NB4 (cell line): ENCODE measurements at regions not wholly inside any gene's neighbourhood (a gene's known extent, or its start where the extent isn't known, plus 50 kb on each side); places are given as distances from the start of the nearest gene placed in this dataset.

Experiments
- DNase-seq: peaks from one replicate; pipeline ENCODE4 v3.0.0; 2010; ENCODE audit warnings: low read depth
- H3K4me3 ChIP-seq: one replicate; pipeline ENCODE4 v1.5.1; 2011; ENCODE audit warnings: mild to moderate bottlenecking, low read depth, low read length, moderate library complexity
- MYC ChIP-seq: IDR thresholded peaks from 2 replicates; pipeline ENCODE4 v1.6.1; 2011; ENCODE audit warnings: low read depth, low read length
- POLR2A ChIP-seq: IDR thresholded peaks from 2 replicates; pipeline ENCODE4 v1.6.1; 2011; ENCODE audit warnings: mild to moderate bottlenecking; ENCODE audit not compliant: insufficient read length; ENCODE audit errors: extremely low read depth
- TF ChIP-seq, protein P1 (sequence below): IDR thresholded peaks from one replicate; pipeline ENCODE4 v1.5.1; 2012; ENCODE audit warnings: low read depth, low read length
- TF ChIP-seq, protein P2 (sequence below): IDR thresholded peaks from 2 replicates; pipeline ENCODE4 v1.6.1; 2011; ENCODE audit warnings: low read depth, low read length

DNA sequence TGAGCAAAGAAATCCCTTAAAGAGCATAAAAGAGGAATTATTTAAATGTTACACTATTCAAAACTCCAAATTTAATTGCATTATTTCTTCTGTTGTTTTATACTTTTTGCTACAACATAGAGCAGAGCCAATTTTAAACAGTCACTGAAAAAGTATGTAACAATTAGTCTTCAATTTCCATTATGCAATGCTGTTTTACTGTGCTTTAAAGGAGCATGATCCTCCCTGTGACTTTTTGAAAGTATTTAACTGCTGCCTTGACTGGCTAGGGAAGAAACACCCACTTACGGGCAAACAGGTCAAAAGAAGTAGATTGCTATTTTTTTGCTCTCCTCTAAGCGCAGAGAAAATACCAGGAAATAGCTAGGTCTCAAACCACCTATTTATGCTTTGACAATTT lies 217.4 kb upstream of the GCFC2 start:
- H3K4me3 ChIP-seq: no peak overlapping the region
- no peak for TF ChIP-seq MYC
- TF ChIP-seq, protein P1, sequence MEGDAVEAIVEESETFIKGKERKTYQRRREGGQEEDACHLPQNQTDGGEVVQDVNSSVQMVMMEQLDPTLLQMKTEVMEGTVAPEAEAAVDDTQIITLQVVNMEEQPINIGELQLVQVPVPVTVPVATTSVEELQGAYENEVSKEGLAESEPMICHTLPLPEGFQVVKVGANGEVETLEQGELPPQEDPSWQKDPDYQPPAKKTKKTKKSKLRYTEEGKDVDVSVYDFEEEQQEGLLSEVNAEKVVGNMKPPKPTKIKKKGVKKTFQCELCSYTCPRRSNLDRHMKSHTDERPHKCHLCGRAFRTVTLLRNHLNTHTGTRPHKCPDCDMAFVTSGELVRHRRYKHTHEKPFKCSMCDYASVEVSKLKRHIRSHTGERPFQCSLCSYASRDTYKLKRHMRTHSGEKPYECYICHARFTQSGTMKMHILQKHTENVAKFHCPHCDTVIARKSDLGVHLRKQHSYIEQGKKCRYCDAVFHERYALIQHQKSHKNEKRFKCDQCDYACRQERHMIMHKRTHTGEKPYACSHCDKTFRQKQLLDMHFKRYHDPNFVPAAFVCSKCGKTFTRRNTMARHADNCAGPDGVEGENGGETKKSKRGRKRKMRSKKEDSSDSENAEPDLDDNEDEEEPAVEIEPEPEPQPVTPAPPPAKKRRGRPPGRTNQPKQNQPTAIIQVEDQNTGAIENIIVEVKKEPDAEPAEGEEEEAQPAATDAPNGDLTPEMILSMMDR: no peak
- no peak for TF ChIP-seq POLR2A
- TF ChIP-seq, protein P2, sequence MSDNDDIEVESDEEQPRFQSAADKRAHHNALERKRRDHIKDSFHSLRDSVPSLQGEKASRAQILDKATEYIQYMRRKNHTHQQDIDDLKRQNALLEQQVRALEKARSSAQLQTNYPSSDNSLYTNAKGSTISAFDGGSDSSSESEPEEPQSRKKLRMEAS: no peak
- DNase-seq: no peak

DNA sequence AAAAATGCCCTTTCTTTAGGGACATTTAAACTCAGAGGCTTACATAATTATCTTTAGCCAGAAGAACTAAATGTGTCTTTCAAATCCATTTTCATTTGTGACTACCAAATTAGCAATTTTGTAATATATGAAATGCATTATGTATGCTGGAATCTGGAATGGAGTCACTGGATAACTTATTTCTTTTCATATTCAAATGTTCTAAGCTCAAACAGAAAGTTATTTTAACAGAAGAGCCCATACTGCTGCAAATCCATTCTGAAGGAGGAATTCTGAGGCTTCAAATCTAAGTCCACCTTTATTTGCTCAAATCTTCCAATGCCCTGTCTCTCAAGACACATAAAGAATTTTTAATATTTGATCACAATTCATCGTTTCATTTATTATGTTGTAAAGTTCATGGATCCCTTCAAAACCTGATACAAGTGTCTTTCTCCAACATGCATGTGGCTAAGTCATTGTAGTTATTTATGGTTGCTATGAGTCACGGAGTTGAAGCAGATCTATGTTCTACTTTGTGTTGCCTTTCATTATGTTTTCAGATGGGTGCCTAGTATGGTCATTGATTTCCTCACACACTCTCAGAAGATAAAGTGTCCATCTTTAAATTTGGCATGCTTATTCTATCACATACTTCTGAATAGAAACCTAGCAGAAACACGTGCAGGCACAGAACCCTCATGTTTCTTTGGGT lies 214.8 kb upstream of the GCFC2 start:
- DNase-seq: no peak
- no peak overlapping the region for H3K4me3 ChIP-seq
- TF ChIP-seq, protein P2: no peak
- TF ChIP-seq, protein P1: no peak
- TF ChIP-seq POLR2A (no peak), MYC (no peak)

DNA sequence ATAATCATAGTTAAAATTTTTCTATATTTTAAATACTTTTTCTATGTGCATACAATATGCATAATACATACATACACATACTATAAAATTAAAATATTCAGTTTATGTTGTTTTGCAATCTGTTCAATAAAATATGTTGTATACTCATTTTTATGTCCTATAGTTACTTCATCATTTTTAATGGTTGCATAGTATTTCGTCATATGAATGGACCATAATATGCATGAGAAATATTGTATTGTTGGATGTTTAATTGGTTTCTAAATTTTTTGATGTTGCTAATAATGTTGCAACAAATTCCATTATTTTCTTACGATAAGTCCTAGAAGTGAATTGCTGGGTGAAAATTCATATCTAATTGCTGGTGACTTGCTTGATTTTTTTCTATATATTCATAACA lies 211.5 kb upstream of the GCFC2 start:
- TF ChIP-seq POLR2A (no peak), MYC (no peak)
- TF ChIP-seq, protein P1: no peak
- TF ChIP-seq, protein P2: no peak
- no peak overlapping the region for H3K4me3 ChIP-seq

DNA sequence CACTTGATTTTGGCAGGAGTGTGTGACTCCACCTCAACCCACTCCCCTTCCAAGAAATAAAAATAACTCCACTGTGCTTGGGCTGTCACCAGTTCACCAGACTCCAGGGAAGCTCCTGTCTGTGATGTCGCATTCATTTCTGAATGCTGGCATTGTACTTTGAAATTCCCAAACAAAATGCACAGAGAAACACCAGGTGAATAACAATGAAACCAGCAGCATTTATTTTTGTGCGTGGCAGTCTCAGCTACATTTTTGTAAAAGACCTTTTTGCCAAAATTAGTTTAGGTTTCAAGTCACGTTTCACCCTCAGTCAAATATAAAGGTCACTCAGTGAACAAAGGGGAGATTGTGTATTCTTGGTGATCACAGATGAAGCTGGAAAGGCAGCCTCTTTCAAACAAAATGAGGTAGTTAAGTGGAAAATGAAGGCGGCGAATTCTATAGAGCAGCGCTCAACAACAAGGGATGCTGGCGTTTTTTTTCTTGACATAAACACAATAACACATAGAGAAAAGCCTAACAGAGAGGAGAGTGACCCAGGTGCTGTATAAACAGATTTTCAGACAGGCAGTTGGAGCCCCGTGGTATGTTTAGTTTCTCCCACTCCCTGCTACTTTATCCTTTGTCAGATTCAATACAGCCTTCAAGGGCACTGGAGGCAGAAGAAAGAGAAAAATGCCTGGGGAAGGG lies 210.3 kb upstream of the GCFC2 start:
- DNase-seq: no peak
- TF ChIP-seq, protein P2: no peak
- TF ChIP-seq POLR2A: no peak
- TF ChIP-seq, protein P1: no peak
- no peak for TF ChIP-seq MYC

More for the DNA sequence above, 211.5 kb upstream of the GCFC2 start:
- no peak for DNase-seq

DNA sequence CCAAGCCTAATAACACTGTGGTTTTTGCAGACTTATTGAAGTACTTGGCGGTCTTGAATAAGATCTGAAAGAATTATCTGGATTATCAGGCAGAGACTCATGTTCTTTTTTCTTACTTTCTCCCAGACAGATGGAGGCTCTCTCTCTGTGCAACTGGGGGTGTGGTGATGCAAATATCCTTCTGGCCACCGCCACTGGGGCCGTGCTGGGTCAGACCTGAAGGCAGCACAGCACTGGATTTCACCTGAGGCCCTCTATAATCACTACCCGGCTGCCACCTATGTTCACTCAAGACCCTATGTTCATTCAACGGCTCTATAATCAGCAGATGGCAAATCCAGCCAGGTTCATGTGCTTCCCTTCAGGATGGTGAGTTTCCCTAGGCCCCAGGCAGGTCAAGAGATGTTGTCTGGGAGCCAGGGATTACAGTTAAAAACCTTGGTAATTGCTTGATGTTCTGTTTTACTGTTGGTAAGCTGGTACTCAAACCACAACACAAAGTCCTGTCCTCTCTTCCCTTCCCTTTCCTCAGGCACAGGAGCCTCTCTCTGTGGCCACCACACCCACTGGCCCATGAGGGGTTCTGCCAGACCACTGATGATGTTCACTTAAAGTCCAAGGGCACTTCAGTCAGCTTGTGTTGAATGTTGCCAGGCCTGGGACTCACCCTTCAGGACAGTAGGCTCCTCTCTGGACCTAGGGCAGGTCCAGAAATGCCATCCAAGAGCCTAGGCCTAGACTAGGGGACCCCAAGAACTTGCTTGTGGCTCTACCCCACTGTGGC lies 205.3 kb upstream of the GCFC2 start:
- DNase-seq: no peak
- TF ChIP-seq MYC (no peak), POLR2A (no peak)
- TF ChIP-seq, protein P2: no peak
- TF ChIP-seq, protein P1: no peak
- no peak overlapping the region for H3K4me3 ChIP-seq

More for the DNA sequence above, 210.3 kb upstream of the GCFC2 start:
- no peak overlapping the region for H3K4me3 ChIP-seq
